HG03432 (cell line): ENCODE measurements at regions not wholly inside any gene's neighbourhood (a gene's known extent, or its start where the extent isn't known, plus 50 kb on each side); places are given as distances from the start of the nearest gene placed in this dataset.
"Not testable (repeated sequence)": the region's sequence is repeated elsewhere in the genome, so short reads cannot be mapped to it uniquely, and the experiment has no call there.

Experiments used
- ATAC-seq: cut with Tn5 transposase; IDR thresholded peaks from one replicate; pipeline ENCODE4 v1.9.1; 2021; ENCODE audit warnings: mild to moderate bottlenecking, moderate library complexity; ENCODE audit not compliant: unreplicated experiment

DNA sequence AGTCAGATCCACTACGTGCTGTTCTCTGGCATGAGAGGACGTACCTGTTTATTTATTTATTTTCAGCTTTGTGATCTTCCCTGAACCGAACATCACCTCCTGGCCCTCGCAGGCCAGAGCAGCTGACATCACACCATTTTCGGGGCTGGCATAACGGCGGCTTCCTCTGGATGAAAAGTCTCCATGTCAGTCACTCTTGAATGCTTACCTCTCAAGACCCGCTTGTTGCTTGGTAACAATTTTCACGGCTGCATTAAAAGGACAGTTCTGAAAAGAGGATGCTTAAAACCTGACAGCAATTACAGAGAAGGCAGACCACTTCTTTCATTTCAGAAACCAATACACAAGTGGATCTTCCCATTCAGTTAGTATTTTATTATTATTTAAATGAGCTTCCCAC lies 159.8 kb upstream of the CDH4 start:
- no peak for ATAC-seq

- no peak for ATAC-seq
Observed at GRCh38 chr20:61094581-61094980, 157.5 kb upstream of the CDH4 start.

- no peak for ATAC-seq
Observed at GRCh38 chr20:61096463-61096862, 155.6 kb upstream of the CDH4 start.

DNA sequence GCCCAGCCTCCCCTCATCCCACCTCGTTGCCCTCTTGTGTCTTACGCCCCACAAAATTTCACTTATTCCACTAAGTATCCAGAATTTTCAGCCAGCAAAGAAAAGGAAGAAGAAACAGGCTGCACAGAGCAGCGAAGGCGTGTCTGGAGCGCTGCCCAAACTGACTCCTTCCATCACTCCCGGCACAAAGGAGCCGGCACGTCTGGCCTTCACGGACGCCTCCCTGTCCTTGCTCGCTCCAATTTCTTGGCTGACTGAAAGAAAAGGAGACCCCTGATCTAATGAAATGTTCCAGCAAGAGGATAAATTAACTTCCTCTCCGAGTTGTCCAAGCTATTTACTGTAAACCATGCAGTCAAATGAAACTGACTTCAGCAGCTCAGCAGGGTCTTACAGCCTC lies 152.3 kb upstream of the CDH4 start:
- no peak for ATAC-seq

GRCh38 chr20:61100489-61100888 lies 151.6 kb upstream of the CDH4 start:
- ATAC-seq: no peak

- ATAC-seq: not testable (repeated sequence)
Observed at GRCh38 chr20:61101321-61101720, 150.7 kb upstream of the CDH4 start.

DNA sequence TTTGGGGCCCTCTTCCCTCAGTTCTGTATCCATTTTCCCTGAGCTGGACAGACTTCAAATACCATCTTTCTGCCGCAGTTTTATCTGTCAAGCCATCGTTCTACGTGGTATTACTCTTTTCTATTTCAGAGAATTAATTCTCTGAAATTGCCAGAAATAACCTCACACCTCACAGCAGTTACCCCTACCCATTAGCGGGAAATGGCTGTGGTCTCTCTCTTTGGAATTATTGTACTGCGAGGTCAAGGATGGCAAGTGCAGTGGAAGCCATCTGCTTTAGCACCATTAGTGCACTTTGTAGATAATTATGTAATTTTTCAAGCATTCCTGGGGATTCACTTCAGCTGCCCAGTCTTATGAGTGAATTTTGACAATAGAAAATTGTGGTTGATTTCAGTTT lies 147.8 kb upstream of the CDH4 start:
- ATAC-seq: no peak

DNA sequence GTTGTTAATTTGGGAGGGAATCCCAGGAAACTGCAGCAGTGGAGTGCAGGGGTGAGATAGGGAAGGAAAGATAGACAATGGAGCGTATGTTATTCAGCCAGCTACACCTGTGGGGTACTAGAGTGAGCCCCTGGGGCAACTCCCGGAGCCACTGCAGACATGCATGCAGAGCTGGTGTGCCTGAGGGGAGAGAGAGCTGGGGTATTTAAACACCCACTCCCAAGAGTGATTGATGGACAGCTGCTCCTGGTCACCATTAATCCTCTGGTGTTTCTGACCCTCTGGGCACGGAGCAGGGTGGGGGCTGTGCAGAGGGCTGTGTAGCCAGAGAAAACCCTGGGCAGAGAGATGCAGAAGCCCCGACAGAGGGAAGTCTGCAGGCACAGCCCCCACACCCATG lies 146.7 kb upstream of the CDH4 start:
- ATAC-seq: no peak

GRCh38 chr20:61106438-61106837 lies 145.6 kb upstream of the CDH4 start:
- no peak for ATAC-seq

DNA sequence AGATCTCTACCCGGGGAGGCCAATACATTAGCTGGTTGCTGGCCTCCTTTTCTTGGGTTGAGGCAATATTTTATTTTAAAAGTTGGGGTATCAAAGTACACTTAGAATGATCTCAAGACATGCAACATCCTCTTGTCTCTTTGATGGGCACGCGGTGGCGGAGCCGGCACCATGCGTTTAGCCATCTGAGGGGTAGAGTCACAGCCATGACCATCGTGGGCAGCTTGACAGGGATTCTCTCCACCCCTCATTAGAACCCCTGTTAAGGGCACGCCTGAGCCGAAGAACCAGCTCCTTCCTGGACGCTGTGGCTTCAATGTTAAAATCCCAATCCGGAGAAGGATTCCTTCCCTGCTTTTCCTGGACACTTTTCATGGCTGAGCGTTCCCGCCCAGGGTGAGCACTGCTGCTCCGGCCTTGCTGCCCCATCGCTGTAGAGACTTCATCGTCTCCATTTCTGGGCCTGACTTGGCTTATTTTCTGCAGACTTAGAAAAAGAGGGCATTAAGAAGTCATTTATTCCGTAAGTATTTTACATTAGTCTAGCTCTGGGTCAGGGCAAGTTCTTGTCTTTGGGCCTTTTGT lies 142.7 kb upstream of the CDH4 start:
- ATAC-seq: no peak

GRCh38 chr20:61112515-61112914 lies 139.5 kb upstream of the CDH4 start:
- ATAC-seq: no peak

DNA sequence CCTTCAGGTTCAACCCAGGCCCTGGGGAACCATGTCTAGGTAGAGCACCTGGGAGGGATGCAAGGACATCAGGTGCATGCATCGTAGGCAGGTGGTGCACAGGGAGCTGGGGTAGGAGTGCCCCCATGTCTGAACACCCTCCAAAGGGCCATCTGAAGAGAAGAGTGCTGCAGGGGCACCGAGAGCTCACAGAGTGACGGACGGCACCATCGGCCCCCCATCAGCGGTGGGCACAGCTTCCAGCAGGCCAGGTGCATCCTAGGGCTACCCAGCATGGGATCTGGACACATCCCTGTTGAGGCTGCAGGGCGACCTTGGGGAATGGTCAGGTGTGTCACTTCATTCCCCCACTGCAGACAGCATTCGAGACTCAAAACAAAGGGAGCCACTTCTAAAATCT lies 138.3 kb upstream of the CDH4 start:
- ATAC-seq: no peak

- no peak for ATAC-seq
Observed at GRCh38 chr20:61114493-61115175, 137.4 kb upstream of the CDH4 start.

- ATAC-seq: no peak
Observed at GRCh38 chr20:61115364-61116065, 136.5 kb upstream of the CDH4 start.

DNA sequence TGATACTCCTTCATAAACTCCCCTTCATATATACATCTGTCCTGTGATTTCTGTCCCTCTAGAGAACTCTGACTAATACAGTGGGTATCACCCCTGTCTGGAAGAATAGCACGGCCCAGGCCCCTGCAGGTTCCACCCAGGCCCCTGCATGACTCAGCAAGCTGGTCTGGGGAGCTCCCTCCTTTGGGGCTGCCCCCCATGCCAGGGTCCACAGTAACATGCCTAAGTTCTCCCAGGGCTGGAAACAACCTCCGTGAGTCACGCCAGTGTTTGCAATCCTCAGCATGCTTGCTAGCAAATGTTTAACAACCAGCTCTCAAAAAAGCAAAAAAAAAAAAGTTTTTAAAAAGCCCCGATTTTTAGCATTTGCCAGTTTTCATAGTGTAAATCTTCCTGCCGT lies 134.3 kb upstream of the CDH4 start:
- no peak for ATAC-seq

GRCh38 chr20:61118429-61119224 lies 133.4 kb upstream of the CDH4 start:
- ATAC-seq: no peak

DNA sequence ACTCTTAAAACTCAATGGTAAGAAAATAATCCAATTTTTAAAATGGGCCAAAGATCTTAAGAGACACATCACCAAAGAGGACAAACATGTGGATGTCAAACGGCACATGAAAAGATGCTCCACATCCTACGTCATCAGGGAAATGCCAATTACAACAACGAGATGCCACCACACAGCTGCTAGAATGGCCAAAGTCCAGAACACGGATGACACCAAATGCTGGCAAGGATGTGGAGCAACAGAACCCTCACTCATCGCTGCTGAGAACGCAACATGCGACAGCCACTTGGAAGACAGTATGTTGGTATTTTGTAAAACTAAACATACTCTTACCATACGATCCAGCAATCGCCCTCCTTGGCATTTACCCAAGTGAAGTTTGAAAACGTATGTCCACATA lies 132.8 kb upstream of the CDH4 start:
- no peak for ATAC-seq

GRCh38 chr20:61119794-61120410 lies 132.2 kb upstream of the CDH4 start:
- ATAC-seq: no peak

- no peak for ATAC-seq
Observed at GRCh38 chr20:61120595-61121515, 131.2 kb upstream of the CDH4 start.

DNA sequence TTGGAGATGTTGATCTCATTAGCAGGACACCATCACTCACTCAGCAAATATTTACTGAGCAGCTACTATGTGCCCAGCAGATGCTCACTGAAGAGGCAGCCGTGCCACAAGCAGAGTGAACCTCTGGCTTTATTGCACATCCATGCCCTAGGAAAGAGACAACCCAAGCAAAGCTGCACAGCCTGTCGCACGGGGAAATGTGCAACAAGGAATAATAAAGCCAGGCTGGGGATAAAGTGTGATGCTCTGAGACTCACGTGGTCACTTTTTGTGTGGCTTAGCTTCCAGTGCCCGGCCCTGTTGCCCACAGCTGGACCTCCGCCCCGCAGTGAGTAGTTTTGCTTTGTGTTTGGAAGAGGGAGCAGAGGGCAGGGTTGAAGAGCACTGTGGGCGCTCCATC lies 130.4 kb upstream of the CDH4 start:
- ATAC-seq: no peak
